Naive thymus-derived CD4-positive, alpha-beta T cell (primary cell): ENCODE measurements at regions not wholly inside any gene's neighbourhood (a gene's known extent, or its start where the extent isn't known, plus 50 kb on each side); places are given as distances from the start of the nearest gene placed in this dataset.

Experiments used
- ATAC-seq: fragments of 150-1000 bp; cut with Tn5 transposase; 2 replicates; pipeline ENCODE4 v1.10.0; 2021; ENCODE audit warnings: mild to moderate bottlenecking, moderate library complexity
- CTCF ChIA-PET: fragments of 350-600 bp; sonication (Branson Sonifier 250); formaldehyde crosslinking; loops from one replicate; lab custom pipeline; 2021; ENCODE audit warnings: antibody characterized with exemption; lab: Charles Lee
- POLR2A ChIA-PET: fragments of 350-600 bp; sonication (Branson Sonifier 250); formaldehyde crosslinking; loops from one replicate; lab custom pipeline; 2021; ENCODE audit warnings: antibody characterized with exemption, inconsistent platforms; lab: Charles Lee
- DNase-seq, 9 donors: peaks; one replicate each; pipeline versions ENCODE4 v3.0.0 to v3.0.0-alpha.2; 2020 to 2022; ENCODE audit warnings: mixed read lengths in 1 of 9
- H3K27ac ChIP-seq: one replicate; pipeline ENCODE4 v1.7.0; 2013; ENCODE audit warnings: mild to moderate bottlenecking, low read depth, low read length, moderate library complexity
- H3K27me3 ChIP-seq, 2 donors: one replicate each; pipeline ENCODE4 v1.7.0; 2013; ENCODE audit warnings: low read length in 2 of 2, mild to moderate bottlenecking in 2 of 2, moderate library complexity in 2 of 2; ENCODE audit not compliant: control insufficient read depth in 2 of 2, insufficient read depth in 2 of 2
- H3K36me3 ChIP-seq, 3 experiments: 1 replicate in 2 of 3; 2 replicates in 1 of 3; pipeline ENCODE4 v1.7.0; 2013; ENCODE audit warnings: low read length in 3 of 3, mild to moderate bottlenecking in 3 of 3, moderate library complexity in 1 of 3; ENCODE audit not compliant: insufficient read depth in 3 of 3, control insufficient read depth in 2 of 3
- H3K4me1 ChIP-seq, 2 donors: one replicate each; pipeline ENCODE4 v1.7.0; 2013; ENCODE audit warnings: low read length in 2 of 2, mild to moderate bottlenecking in 2 of 2, moderate library complexity in 1 of 2; ENCODE audit not compliant: control insufficient read depth in 2 of 2, insufficient read depth in 2 of 2
- H3K4me3 ChIP-seq: 2 replicates; pipeline ENCODE4 v1.7.0; 2013; ENCODE audit warnings: mild to moderate bottlenecking, low read length
- H3K9me3 ChIP-seq, 3 experiments: 1 replicate in 2 of 3; 2 replicates in 1 of 3; pipeline ENCODE4 v1.7.0; 2013; ENCODE audit warnings: low read length in 3 of 3; ENCODE audit not compliant: control insufficient read depth in 2 of 3
- H3K27ac Mint-ChIP-seq, 9 donors: one replicate each; pipeline ENCODE4 v1.8.0; 2020 to 2022; ENCODE audit warnings: mixed read lengths in 9 of 9, mild to moderate bottlenecking in 8 of 9, moderate library complexity in 5 of 9, inconsistent platforms in 2 of 9
- H3K27me3 Mint-ChIP-seq, 5 donors: one replicate each; pipeline ENCODE4 v1.8.0; 2021 to 2022; ENCODE audit warnings: mixed read lengths in 5 of 5, mild to moderate bottlenecking in 1 of 5
- H3K36me3 Mint-ChIP-seq, 5 donors: one replicate each; pipeline ENCODE4 v1.8.0; 2020 to 2022; ENCODE audit warnings: mixed read lengths in 5 of 5, mild to moderate bottlenecking in 3 of 5, inconsistent platforms in 1 of 5
- H3K4me1 Mint-ChIP-seq, 7 donors: one replicate each; pipeline ENCODE4 v1.8.0; 2020 to 2022; ENCODE audit warnings: mixed read lengths in 7 of 7, mild to moderate bottlenecking in 3 of 7, inconsistent platforms in 1 of 7
- H3K4me3 Mint-ChIP-seq, 10 donors: one replicate each; pipeline ENCODE4 v1.8.0; 2020 to 2022; ENCODE audit warnings: mild to moderate bottlenecking in 10 of 10, mixed read lengths in 10 of 10, moderate library complexity in 6 of 10, inconsistent platforms in 2 of 10
- H3K9me3 Mint-ChIP-seq, 11 donors: one replicate each; pipeline ENCODE4 v1.8.0; 2020 to 2022; ENCODE audit warnings: mixed read lengths in 11 of 11, mild to moderate bottlenecking in 4 of 11, inconsistent platforms in 1 of 11, moderate library complexity in 1 of 11
- intact Hi-C, 2 donors: fragments of 100-400 bp; cut with micrococcal nuclease; formaldehyde crosslinking; loops; one replicate each; pipeline ENCODE4 v1.15.1; 2023

GRCh38 chr4:145388043-145388442 is 93.6 kb upstream of the SMAD1 start:
- ATAC-seq (no peak), DNase-seq (no peak)
- H3K4me3 Mint-ChIP-seq = no peak overlapping the region
- H3K27ac Mint-ChIP-seq = no peak overlapping the region
- Histone ChIP-seq H3K27ac (no peak overlapping the region), H3K4me3 (no peak overlapping the region), H3K9me3 (no peaks in the 10 kb centered on the region), H3K36me3 (no peaks in the 10 kb centered on the region), H3K27me3 (no peaks in the 10 kb centered on the region), H3K4me1 (no peaks in the 10 kb centered on the region)
- POLR2A ChIA-PET = no interaction called here
- intact Hi-C loops = no loop called here
- H3K9me3 Mint-ChIP-seq = peaks cover 0 to 25% (median 5%) of the 10 kb centered on the region in 11 donors
- peaks cover 7 to 59% (median 45%) of the 10 kb centered on the region in 5 donors for H3K27me3 Mint-ChIP-seq
- H3K4me1 Mint-ChIP-seq = peaks cover 0 to 7% (median 0%) of the 10 kb centered on the region in 7 donors
- peaks cover 0 to 5% (median 0%) of the 10 kb centered on the region in 5 donors for H3K36me3 Mint-ChIP-seq
- CTCF ChIA-PET = no interaction called here

- DNase-seq (no peak), ATAC-seq (no peak)
- peaks cover 5 to 52% (median 45%) of the 10 kb centered on the region in 5 donors for H3K27me3 Mint-ChIP-seq
- CTCF ChIA-PET = no interaction called here
- POLR2A ChIA-PET = no interaction called here
- peaks cover 0 to 25% (median 5%) of the 10 kb centered on the region in 11 donors for H3K9me3 Mint-ChIP-seq
- no peaks in the 10 kb centered on the region for H3K36me3 ChIP-seq
- no peak overlapping the region for H3K4me3 ChIP-seq
- intact Hi-C loops = no loop called here
- H3K4me3 Mint-ChIP-seq = no peak overlapping the region
- H3K9me3 ChIP-seq = no peaks in the 10 kb centered on the region
- H3K27me3 ChIP-seq = no peaks in the 10 kb centered on the region
- no peak overlapping the region for H3K27ac ChIP-seq
- H3K4me1 ChIP-seq = no peaks in the 10 kb centered on the region
- H3K4me1 Mint-ChIP-seq = peaks cover 0 to 7% (median 0%) of the 10 kb centered on the region in 7 donors
- peaks cover 0 to 5% (median 0%) of the 10 kb centered on the region in 5 donors for H3K36me3 Mint-ChIP-seq
- H3K27ac Mint-ChIP-seq = no peak overlapping the region
These were observed 94.6 kb upstream of the SMAD1 start for GRCh38 chr4:145387079-145387478.

DNA sequence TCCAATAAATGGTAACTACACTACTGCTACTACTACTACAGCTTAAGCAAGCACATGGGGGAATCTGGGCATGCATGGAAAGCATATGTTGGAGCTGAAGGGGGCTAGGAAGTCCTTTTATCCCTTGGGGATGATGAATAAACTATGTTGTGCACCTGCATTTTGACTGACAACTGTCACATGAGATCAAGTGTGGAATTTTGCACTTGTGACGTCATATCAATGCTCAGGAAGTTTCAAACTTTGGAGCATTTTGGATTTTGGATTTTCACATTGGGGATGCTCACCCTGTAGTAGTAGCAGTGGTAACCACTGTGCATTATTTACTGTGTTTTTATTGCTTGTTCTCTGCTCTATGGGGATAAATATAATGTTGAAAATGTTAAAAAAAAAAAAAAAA is 100.5 kb upstream of the SMAD1 start:
- Histone ChIP-seq H3K4me1 (no peaks in the 10 kb centered on the region), H3K9me3 (no peaks in the 10 kb centered on the region), H3K27ac (no peak overlapping the region), H3K27me3 (no peaks in the 10 kb centered on the region), H3K4me3 (no peak overlapping the region), H3K36me3 (no peaks in the 10 kb centered on the region)
- ChIA-PET POLR2A (no interaction called here), CTCF (no interaction called here)
- H3K36me3 Mint-ChIP-seq = peaks cover 0 to 5% (median 0%) of the 10 kb centered on the region in 5 donors
- intact Hi-C loops = no loop called here
- H3K27me3 Mint-ChIP-seq = peaks cover 5 to 16% (median 7%) of the 10 kb centered on the region in 5 donors
- H3K9me3 Mint-ChIP-seq = peaks cover 0 to 23% (median 5%) of the 10 kb centered on the region in 11 donors
- no peak overlapping the region for H3K4me3 Mint-ChIP-seq
- no peak overlapping the region for H3K27ac Mint-ChIP-seq
- no peak for ATAC-seq
- H3K4me1 Mint-ChIP-seq = peaks cover 0 to 4% (median 0%) of the 10 kb centered on the region in 7 donors
- no peak for DNase-seq

GRCh38 chr4:145380123-145380522 is 101.5 kb upstream of the SMAD1 start:
- Histone ChIP-seq H3K9me3 (no peaks in the 10 kb centered on the region), H3K27ac (no peak overlapping the region), H3K4me1 (no peaks in the 10 kb centered on the region), H3K36me3 (no peaks in the 10 kb centered on the region), H3K4me3 (no peak overlapping the region), H3K27me3 (no peaks in the 10 kb centered on the region)
- CTCF ChIA-PET = no interaction called here
- no peak overlapping the region for H3K27ac Mint-ChIP-seq
- H3K27me3 Mint-ChIP-seq = peaks cover 5 to 13% (median 7%) of the 10 kb centered on the region in 5 donors
- intact Hi-C loops = no loop called here
- peaks cover 0 to 5% (median 0%) of the 10 kb centered on the region in 5 donors for H3K36me3 Mint-ChIP-seq
- peaks cover 0 to 26% (median 5%) of the 10 kb centered on the region in 11 donors for H3K9me3 Mint-ChIP-seq
- POLR2A ChIA-PET = no interaction called here
- no peak overlapping the region for H3K4me3 Mint-ChIP-seq
- ATAC-seq = no peak
- peaks cover 0 to 4% (median 0%) of the 10 kb centered on the region in 7 donors for H3K4me1 Mint-ChIP-seq
- DNase-seq = no peak

- no peak for ATAC-seq
These were observed 106.2 kb upstream of the SMAD1 start for GRCh38 chr4:145375416-145375815.

DNA sequence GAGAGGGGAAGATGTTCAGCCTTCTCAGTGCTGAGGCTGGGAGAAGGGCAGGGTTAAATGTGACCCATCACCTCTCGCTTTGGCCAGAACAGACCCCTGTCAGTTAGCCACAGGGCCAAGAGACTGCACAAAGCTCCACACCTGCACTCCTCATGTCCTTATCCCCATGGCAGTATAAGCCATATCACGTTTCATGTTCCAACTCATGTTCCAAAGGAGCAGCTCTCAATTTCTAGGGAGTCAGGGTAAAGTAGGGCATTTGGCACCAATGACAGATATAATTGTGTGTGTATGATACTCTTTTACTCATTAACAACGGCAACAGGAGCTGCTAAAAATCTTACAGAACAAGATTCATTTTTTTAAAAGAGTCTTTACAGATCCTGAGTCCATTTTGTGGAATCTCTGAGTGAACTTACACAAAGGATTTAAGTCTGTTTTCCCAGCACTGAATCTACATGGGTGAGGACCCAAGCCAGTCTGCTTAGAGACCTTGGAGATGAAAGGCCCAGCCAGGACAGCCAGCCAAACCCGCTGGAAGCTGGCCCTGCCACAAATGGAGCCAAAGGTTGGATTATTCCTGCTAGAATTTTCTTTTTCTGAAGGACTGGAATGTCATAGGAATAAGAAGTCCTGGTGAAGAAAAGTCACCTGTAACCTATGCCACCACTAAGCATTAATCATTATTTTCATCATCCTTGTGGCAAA is 129.1 kb upstream of the SMAD1 start:
- Histone ChIP-seq H3K27me3 (peaks cover 0 to 3% of the 10 kb centered on the region in 2 donors), H3K36me3 (no peaks in the 10 kb centered on the region), H3K9me3 (no peaks in the 10 kb centered on the region), H3K27ac (no peak overlapping the region), H3K4me3 (no peak overlapping the region), H3K4me1 (no peaks in the 10 kb centered on the region)
- ATAC-seq (no peak), DNase-seq (no peak)
- Mint-ChIP-seq H3K27me3 (peaks cover 3 to 32% (median 28%) of the 10 kb centered on the region in 5 donors), H3K36me3 (no peaks in the 10 kb centered on the region), H3K4me1 (peaks cover 0 to 3% (median 0%) of the 10 kb centered on the region in 7 donors), H3K9me3 (peaks cover 0 to 6% (median 0%) of the 10 kb centered on the region in 11 donors), H3K4me3 (no peak overlapping the region), H3K27ac (no peak overlapping the region)
- ChIA-PET CTCF (no interaction called here), POLR2A (no interaction called here)
- intact Hi-C loops = no loop called here

More at GRCh38 chr4:145375416-145375815, 106.2 kb upstream of the SMAD1 start:
- no peak overlapping the region for H3K27ac ChIP-seq
- H3K4me3 ChIP-seq = no peak overlapping the region
- H3K36me3 ChIP-seq = no peaks in the 10 kb centered on the region
- Mint-ChIP-seq H3K27ac (no peak overlapping the region), H3K27me3 (peaks cover 0 to 5% (median 0%) of the 10 kb centered on the region in 5 donors), H3K4me3 (no peak overlapping the region), H3K9me3 (peaks cover 0 to 13% (median 3%) of the 10 kb centered on the region in 11 donors), H3K4me1 (peaks cover 0 to 4% (median 0%) of the 10 kb centered on the region in 7 donors), H3K36me3 (no peaks in the 10 kb centered on the region)
- ChIA-PET POLR2A (interaction anchor here (0.6 kb wide), 1 partner anchor 436 kb away, joined by 3 read pairs; no protein-coding TSS in a partner anchor), CTCF (no interaction called here)
- intact Hi-C loops = no loop called here
- no peaks in the 10 kb centered on the region for H3K9me3 ChIP-seq
- H3K27me3 ChIP-seq = no peaks in the 10 kb centered on the region
- DNase-seq = no peak
- H3K4me1 ChIP-seq = no peaks in the 10 kb centered on the region

DNA sequence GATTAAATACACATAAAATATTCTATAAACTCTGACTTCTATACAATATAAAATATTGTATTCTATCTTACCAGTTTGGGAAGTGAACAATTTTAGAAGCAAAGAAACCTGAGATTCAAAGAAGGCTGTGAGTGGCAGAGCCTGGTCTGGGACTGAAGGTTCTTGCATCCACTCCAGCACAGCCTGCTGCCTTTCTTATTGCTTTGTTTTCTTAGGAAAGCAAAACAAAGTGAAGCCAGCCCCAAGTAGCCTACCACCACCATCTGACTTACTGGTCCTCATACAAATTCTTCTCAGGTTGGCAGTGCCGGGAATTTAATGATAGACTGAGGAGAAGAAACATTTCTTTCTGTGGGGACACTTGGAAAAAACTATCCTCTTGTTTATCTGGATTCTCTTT is 129.7 kb upstream of the SMAD1 start:
- Histone ChIP-seq H3K36me3 (no peaks in the 10 kb centered on the region), H3K4me1 (no peaks in the 10 kb centered on the region), H3K4me3 (no peak overlapping the region), H3K9me3 (no peaks in the 10 kb centered on the region), H3K27ac (no peak overlapping the region), H3K27me3 (peaks cover 0 to 3% of the 10 kb centered on the region in 2 donors)
- peaks cover 0 to 4% (median 0%) of the 10 kb centered on the region in 11 donors for H3K9me3 Mint-ChIP-seq
- peaks cover 3 to 30% (median 26%) of the 10 kb centered on the region in 5 donors for H3K27me3 Mint-ChIP-seq
- H3K4me1 Mint-ChIP-seq = peaks cover 0 to 3% (median 0%) of the 10 kb centered on the region in 7 donors
- no peak overlapping the region for H3K27ac Mint-ChIP-seq
- DNase-seq (no peak), ATAC-seq (no peak)
- no peak overlapping the region for H3K4me3 Mint-ChIP-seq
- no peaks in the 10 kb centered on the region for H3K36me3 Mint-ChIP-seq
- ChIA-PET POLR2A (no interaction called here), CTCF (no interaction called here)
- intact Hi-C loops = no loop called here
